NCI-H1417 (cell line): ENCODE measurements at regions not wholly inside any gene's neighbourhood (a gene's known extent, or its start where the extent isn't known, plus 50 kb on each side); places are given as distances from the start of the nearest gene placed in this dataset.

Experiments used
- DNase-seq, 3 experiments: peaks; one replicate each; lab custom pipeline; 2025; lab: John Stamatoyannopoulos, UW

- DNase-seq: no peak
Observed at GRCh38 chr4:152112887-152113286, 352.1 kb upstream of the GATB start.

DNA sequence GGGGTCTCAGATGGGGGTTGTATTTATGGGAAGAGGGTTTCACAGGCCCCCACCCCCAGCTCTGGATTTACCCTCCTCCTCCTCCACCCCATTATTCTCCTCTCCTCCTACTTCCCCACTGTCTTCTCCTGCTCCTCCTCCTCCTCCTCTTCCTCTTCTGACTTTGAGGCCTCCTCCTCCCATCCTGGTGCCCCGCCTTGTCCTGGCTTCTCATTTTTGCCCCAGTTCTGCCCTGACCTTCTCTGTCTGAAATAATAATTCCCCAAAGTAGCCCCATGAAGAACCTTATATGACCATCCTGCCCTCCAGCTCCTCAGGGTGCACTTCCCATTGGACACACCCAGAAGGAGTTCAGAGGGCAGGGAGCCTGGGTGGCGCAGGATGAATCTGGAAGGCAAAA lies 351.4 kb upstream of the GATB start:
- no peak for DNase-seq

DNA sequence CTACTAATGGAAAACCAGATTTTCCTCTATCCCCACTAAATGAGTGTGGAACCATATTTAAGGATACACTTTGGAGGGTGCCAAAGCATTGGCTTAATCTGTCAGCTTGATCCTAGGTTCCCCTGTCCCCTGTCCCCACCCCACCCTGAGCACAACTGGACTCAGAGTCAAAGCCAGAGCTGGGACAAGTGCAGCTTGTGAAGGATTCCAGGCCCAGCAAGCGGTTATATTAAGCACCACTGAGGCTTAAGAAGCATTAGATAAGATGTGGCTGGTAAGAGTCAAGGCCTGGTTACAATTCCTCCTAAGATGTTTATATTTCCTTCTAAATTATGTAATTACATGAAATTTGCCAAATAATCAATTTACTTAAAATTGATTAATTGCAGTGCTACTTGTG lies 350.0 kb upstream of the GATB start:
- no peak for DNase-seq

DNA sequence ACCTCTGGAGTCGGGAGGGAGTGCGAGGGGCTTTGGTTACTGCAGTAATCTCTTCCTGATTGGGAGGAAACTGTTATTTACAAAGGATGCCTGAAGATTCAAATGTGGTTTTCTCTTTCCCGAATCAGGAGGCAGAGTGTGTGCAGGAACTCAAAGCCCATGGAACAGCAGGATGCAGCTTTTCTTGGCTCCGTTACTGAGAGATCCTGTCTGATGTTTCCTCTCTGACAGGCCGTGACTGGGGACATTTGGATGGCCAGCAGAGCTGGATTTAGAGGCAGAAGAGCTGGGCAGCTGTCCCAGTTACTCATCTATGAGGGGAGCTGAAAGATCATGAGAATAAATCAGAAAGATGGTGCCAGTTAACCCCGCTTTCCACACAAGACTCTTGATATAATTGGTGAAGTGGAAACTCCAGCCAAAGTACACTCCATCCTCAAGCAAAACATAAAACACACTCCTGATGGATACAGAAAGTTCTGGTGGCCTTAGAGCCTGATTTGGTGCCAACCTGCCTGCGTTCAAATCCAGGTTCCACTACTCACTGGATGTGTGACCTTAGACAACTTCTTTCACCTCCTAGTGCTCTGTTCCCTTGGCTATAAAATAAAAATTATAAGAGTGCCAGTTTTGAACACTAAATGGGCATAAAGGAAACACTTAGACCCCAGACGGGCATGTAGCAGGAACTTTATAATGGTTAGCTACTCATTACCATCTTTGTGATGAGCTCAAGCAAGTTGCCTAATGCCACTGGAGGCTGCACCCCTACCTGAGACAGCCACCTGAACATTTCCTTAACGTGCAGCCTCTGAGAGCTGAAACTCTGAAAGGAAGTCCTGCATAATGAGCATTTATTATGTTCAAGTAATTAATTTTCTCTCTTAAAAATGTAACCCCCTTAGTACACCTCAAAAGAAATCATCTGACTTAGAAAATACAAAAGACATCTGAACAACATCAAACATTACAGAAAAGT lies 349.0 kb upstream of the GATB start:
- no peak for DNase-seq

DNA sequence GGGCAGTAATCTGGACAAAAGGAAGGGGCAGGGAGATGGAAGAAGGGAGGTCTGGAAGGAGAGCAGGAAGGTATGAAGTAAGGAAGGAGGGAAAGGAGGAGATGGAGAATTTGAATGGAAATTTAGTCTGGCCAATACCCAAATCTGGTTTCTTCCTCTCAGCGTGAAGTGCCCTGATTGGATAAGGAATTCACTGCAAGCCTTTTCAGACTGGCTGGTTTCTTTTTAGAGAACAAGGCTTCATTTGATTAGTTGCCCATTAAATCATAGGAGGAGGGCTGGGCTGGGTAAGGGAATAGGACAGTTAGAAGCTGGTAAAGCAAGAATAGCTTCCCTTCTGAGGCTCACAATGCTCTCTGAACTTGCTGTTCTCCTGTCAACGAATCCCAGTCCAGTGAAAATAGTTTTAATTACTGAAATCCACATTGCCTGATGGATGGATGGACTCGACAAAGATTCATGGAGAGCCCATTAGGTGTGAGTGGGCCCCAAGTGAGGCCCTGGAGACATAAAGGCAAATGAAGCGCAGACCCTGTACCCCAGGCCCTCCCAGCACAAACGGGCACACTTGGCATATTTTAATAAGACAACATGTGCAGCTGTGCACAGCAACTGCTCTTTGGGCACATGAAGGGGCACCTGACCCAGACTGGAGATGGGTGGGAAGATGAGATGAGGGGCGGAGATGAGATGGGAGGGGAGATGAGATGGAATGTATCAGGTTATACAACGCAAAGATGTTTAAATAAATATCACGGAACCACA lies 347.1 kb upstream of the GATB start:
- DNase-seq: no peak

GRCh38 chr4:152106781-152107321 lies 346.0 kb upstream of the GATB start:
- no peak for DNase-seq

DNA sequence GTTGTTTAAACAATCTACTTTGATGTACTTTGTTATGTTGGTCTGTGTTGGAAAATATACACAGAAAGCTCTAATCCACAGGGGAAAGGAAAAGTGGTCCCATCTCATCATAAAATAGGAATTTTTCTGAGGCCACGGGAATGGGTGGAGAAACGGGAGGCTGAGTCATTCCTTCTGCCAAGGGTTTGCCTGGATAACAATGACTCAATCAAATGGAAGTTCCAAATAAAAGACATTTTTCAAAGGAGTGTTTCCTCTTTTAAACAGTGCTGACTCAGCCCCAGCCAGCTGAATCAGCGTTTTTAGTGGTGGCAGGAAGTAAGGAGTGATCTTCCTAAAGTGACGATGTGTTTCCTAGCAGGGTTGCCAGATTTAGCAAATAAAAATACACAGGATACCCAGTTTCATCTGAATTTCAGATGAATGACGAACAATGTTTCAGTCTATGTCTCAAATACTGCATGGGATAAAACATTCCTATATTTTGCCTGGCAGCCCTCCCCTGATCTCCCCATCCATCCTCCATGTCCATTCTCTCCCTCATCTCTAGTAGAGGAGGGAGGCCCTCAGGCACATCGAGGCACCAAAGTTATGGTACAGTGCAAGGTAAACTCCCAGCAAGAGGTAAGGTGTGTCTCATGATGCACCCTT lies 345.4 kb upstream of the GATB start:
- DNase-seq: no peak

DNA sequence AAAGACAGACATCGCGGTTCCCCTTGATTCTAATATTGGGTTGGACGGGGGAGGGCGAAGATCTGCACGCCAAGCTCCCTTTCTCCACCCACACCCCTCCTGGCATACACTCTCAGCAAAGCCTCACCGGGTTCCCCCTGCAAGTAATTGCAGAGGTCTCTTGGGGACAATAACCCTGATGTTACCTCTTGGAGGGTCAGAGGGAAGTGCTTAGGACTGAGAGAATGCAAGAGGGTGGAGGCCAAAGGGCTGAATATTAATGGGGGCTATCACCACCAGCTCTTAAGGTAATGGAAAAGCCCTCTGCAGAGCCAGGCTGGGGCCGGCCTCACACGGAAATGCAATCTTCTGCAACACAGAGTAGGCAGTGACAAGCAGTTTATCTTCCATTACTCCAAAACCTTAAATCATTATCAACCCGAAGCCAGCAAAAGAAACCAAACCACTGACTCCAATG lies 344.1 kb upstream of the GATB start:
- DNase-seq: no peak

DNA sequence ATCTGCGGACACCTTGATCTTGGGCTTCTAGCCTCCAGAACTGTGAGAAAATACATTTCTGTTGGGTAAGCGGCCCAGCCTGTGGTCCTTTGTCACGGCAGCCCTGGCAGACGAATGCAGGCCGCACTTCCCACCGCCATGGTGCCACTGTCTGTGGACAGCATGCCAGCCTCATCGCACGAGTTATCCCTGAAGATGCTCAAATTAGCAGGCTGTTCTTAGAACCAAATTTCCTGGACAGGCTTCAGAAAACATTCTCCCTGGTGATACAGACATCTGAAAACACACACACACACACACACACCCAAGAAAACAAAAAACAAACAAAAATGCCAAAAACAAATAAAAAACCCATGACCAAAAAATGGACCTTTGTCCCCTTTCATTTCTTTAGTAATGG lies 343.5 kb upstream of the GATB start:
- DNase-seq: no peak

DNA sequence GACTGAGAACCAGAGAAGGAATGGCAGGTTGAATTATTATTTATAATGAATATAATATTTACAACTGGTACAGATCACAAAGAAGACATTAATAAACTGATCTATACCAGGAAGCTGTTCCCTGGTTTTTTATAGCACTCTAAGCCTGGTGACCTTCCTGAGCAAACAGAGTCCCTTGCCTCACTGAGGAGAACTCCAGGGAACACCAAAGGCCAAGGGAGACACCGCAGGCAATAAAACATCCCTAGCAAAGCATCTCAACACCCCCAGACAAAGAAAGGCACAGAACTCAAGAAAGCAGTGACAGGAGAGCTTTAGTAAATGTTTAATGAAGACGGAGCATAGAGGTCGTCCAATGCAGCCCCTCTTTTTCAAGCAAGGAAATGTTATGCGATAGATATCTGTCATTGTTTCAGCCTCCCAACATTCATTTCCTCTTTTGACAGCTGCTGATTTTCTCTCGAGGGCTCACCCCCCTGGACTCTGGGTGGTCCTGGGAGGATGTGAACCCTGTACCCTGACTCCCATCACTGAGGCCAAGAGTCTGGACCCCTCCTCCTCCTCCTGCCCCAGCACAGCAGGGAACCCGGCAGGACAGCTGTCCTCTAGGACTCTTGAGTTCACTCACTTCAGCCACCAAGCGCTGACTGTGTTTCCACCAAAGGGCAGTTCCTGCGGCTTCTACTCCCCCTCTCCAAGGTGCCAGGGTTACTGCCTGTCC lies 342.5 kb upstream of the GATB start:
- no peak for DNase-seq

GRCh38 chr4:152102436-152103000 lies 341.7 kb upstream of the GATB start:
- DNase-seq: no peak

GRCh38 chr4:152101556-152102435 lies 341.0 kb upstream of the GATB start:
- no peak for DNase-seq

GRCh38 chr4:152100379-152101201 lies 339.8 kb upstream of the GATB start:
- no peak for DNase-seq

DNA sequence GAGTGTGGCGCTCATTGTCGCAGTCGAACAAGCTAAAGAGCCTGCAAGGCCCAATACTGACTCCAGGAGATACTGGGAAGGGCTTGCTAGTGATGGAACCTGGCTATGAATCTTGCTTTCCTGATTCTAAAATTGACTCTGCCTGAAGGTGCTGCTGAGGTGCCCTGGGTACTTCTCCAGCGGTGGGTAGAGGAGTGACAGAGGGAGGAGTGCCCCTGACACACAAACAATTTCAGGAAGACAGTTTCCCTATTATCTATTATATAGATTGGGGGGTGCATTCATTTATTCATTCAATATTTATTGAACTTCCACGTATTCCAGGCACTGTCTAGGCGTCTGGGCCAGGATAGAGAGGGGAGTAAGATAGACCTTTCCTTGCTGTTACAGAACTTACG lies 339.2 kb upstream of the GATB start:
- DNase-seq: no peak

DNA sequence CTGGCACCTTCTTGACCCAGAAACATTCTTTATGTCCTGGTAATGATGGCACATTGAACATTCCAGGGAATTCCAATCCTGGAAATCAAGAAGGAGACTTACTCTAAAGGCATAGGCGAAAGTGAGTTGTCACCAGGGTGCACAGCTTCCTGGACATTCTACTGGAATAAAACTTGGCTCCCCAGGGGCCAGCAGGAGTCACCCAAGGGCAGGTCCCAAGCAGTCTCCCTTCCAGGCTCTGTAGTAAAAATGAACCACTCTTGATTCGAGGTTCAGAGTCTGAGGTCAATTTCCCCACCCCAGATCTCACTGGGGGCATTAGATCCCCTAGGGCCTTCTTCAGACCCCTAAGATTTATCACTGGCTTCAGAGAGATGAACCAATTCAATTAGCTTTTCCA lies 338.7 kb upstream of the GATB start:
- DNase-seq: no peak

DNA sequence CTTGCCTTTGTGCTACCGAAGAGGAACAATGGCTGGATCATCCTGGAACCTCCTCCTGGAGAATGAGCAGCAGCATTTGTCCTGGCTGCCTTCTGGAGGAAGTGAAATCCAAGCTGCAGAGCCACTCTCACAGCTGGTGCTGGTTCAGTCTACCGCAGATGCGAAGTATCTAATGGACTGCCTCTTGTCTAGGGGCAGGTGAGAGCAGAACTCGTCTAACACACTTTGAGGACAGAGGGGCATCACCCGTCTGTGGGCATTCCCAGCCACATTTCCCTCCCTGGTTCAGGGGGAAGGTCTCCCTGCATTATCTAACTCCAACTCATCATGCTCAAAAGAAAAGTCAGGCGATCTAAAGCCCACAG lies 338.2 kb upstream of the GATB start:
- no peak for DNase-seq

DNA sequence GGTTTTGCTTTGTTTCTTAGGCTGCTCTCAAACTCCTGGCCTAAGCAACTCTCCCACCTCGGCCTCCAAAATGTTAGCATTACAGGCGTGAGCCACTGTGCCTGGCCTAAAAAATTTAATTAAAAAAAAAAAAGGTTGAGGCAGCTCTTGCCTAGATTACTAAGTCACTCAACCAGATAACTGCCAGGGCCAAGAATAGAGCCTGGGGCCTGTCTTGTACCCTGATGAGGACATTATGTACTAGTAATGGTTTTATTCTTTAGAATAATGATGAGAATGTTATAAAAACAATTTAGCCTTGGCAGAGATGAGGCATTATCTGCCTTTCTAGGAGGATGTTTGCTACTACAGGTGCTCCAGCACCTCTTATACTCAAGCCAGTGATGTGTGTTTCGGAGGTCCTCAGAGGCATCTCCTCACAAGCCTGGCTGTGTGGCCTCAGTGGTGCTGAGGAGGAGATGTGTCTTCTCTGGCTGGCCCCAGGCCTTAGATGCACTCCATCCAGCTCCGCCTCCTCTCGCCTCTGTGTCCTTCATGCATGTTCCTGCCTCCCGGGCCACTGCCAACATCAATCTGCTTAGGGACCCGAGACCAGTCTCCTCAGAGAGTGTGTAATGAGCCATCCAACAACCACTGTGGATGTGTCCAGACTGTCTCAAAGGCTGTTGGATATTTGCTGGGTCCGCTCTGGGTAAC lies 337.7 kb upstream of the GATB start:
- DNase-seq: no peak

DNA sequence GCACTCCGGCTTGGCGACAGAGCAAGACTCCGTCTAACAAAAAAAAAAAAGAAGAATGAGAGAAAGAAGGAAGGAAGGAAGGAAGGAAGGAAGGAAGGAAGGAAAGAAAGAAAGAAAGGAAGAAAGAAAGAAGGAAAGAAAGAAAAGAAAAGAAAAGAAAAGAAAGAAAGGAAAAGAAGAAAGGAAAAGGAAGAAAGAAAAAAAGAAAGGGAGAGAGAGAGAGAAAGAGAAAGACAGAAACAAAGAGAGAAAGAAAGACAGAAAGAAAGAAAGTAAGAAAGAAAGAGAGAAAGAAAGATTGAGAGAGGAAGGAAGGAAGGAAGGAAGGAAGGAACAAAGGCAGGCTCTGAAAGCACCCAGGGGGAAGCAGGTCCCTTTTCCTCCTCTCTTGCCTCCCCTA lies 336.6 kb upstream of the GATB start:
- DNase-seq: no peak

GRCh38 chr4:152095701-152096070 lies 334.9 kb upstream of the GATB start:
- DNase-seq: peak in 1 of 3 experiments; percentile 50
